Fibroblast of lung (primary cell): ENCODE measurements at regions not wholly inside any gene's neighbourhood (a gene's known extent, or its start where the extent isn't known, plus 50 kb on each side); places are given as distances from the start of the nearest gene placed in this dataset.

Experiments
- EZH2 ChIP-seq: IDR thresholded peaks from 2 replicates; pipeline ENCODE4 v1.5.1; 2012; ENCODE audit warnings: low read length, control low read depth, mild to moderate bottlenecking; ENCODE audit errors: missing control alignments
- TF ChIP-seq, protein P1 (sequence below), 2 donors: IDR thresholded peaks in 1 of 2; conservative IDR thresholded peaks in 1 of 2; 1 replicate in 1 of 2; 2 replicates in 1 of 2; pipeline ENCODE4 v1.5.1; 2011 to 2012; ENCODE audit warnings: low read length in 2 of 2, control low read depth in 1 of 2, inconsistent platforms in 1 of 2, low read depth in 1 of 2, mild to moderate bottlenecking in 1 of 2

DNA sequence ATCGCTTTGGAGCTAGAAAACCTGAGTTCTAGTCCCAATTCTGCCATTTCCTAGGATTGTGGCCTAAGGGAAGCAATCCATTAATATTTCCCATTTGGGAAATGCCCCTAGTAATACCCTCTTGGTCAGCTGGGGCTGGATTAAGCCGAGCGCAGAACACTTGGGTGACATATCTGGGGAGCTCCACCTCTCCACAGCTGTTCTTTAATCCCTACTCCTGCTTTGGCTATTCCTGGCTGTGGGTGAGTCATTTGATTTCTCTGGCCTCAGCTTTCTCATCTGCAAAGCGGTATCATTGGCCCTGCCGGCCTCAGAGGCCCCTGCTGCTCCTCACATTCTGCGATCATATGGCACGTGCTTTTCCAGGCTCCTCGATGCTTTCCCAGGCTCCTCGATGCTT is 108.3 kb downstream of the BUB3 start:
- TF ChIP-seq, protein P1, sequence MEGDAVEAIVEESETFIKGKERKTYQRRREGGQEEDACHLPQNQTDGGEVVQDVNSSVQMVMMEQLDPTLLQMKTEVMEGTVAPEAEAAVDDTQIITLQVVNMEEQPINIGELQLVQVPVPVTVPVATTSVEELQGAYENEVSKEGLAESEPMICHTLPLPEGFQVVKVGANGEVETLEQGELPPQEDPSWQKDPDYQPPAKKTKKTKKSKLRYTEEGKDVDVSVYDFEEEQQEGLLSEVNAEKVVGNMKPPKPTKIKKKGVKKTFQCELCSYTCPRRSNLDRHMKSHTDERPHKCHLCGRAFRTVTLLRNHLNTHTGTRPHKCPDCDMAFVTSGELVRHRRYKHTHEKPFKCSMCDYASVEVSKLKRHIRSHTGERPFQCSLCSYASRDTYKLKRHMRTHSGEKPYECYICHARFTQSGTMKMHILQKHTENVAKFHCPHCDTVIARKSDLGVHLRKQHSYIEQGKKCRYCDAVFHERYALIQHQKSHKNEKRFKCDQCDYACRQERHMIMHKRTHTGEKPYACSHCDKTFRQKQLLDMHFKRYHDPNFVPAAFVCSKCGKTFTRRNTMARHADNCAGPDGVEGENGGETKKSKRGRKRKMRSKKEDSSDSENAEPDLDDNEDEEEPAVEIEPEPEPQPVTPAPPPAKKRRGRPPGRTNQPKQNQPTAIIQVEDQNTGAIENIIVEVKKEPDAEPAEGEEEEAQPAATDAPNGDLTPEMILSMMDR (conservative IDR thresholded peaks at IDR 0.05 in 1 of 2, IDR thresholded peaks at IDR 0.05 in 1 of 2; ENCODE audit: low read depth in 1 of 2, low read length in 2 of 2) = no peak
- TF ChIP-seq EZH2 = no peak
